Small intestine (tissue), 7 donors: ENCODE measurements at regions not wholly inside any gene's neighbourhood (a gene's known extent, or its start where the extent isn't known, plus 50 kb on each side); places are given as distances from the start of the nearest gene placed in this dataset.

Experiments used
- DNase-seq, 2 donors: peaks; one replicate each; pipeline versions ENCODE4 v3.0.0 to v3.0.0-alpha.2; 2013
- FAIRE-seq: peaks from 2 replicates; lab custom pipeline; 2012; peaks lifted over from hg19 to GRCh38; lab: Jason Lieb, UNC
- H3K27ac ChIP-seq, 3 donors: one replicate each; pipeline ENCODE4 v1.5.1; 2013; ENCODE audit warnings: low read length in 2 of 3, mild to moderate bottlenecking in 2 of 3, control low read depth in 1 of 3, inconsistent platforms in 1 of 3, low read depth in 1 of 3, moderate library complexity in 1 of 3
- H3K27me3 ChIP-seq, 3 donors: one replicate each; pipeline ENCODE4 v1.6.1; 2013; ENCODE audit warnings: low read length in 3 of 3, inconsistent platforms in 1 of 3; ENCODE audit not compliant: control insufficient read depth in 3 of 3, insufficient read depth in 3 of 3
- H3K36me3 ChIP-seq, 3 donors: one replicate each; pipeline ENCODE4 v1.6.1; 2013; ENCODE audit warnings: low read length in 3 of 3, inconsistent platforms in 1 of 3, low read depth in 1 of 3, mild to moderate bottlenecking in 1 of 3, moderate library complexity in 1 of 3; ENCODE audit not compliant: control insufficient read depth in 3 of 3, insufficient read depth in 2 of 3
- H3K4me1 ChIP-seq, 3 donors: one replicate each; pipeline ENCODE4 v1.6.1; 2013; ENCODE audit warnings: low read length in 2 of 3, inconsistent platforms in 1 of 3, low read depth in 1 of 3, mild to moderate bottlenecking in 1 of 3, moderate library complexity in 1 of 3; ENCODE audit not compliant: control insufficient read depth in 3 of 3, insufficient read depth in 2 of 3
- H3K4me3 ChIP-seq, 3 donors: one replicate each; pipeline ENCODE4 v1.5.1; 2013; ENCODE audit warnings: low read length in 3 of 3, control low read depth in 1 of 3, inconsistent platforms in 1 of 3, low read depth in 1 of 3, mild to moderate bottlenecking in 1 of 3, moderate library complexity in 1 of 3
- H3K9me3 ChIP-seq, 2 donors: one replicate each; pipeline ENCODE4 v1.6.1; 2013; ENCODE audit warnings: low read depth in 1 of 2, low read length in 1 of 2; ENCODE audit not compliant: control insufficient read depth in 2 of 2, insufficient read depth in 1 of 2
- WGBS, 3 donors: extraction: QIAGEN DNeasy Blood & Tissue Kit; methylation state at CpG; one replicate each; pipeline ENCODE4 v1.1.7; 2013; 5-methylcytosine and 5-hydroxymethylcytosine counted together
- donor health status: healthy with polysubstance abuse.
- donor health status: control.
- donor health status: control.
- donor health status: Bipolar disorder and iron deficiency.
- donor health status: healthy.

GRCh38 chr7:15795393-15795792, 108.9 kb upstream of the MEOX2 start:
- H3K4me1 ChIP-seq: no peaks in the 10 kb centered on the region
- H3K27ac ChIP-seq: no peak overlapping the region
- H3K27me3 ChIP-seq: no peaks in the 10 kb centered on the region
- WGBS, 3 donors: 66 to 92% (median 76%) methylated on average over 2 of the region's 2 CpGs
- no peaks in the 10 kb centered on the region for H3K36me3 ChIP-seq
- H3K9me3 ChIP-seq: no peaks in the 10 kb centered on the region
- FAIRE-seq (no peak), DNase-seq (no peak)
- H3K4me3 ChIP-seq: no peak overlapping the region

- no peaks in the 10 kb centered on the region for H3K27me3 ChIP-seq
- H3K4me1 ChIP-seq: no peaks in the 10 kb centered on the region
- no peak for DNase-seq
- H3K9me3 ChIP-seq: no peaks in the 10 kb centered on the region
- H3K4me3 ChIP-seq: no peak overlapping the region
- H3K36me3 ChIP-seq: no peaks in the 10 kb centered on the region
- no peak overlapping the region for H3K27ac ChIP-seq
- FAIRE-seq: no peak
Measured at GRCh38 chr7:15794801-15795200, 108.3 kb upstream of the MEOX2 start.

- Histone ChIP-seq H3K27ac (no peak overlapping the region), H3K36me3 (no peaks in the 10 kb centered on the region), H3K27me3 (no peaks in the 10 kb centered on the region), H3K4me1 (no peaks in the 10 kb centered on the region), H3K9me3 (no peaks in the 10 kb centered on the region), H3K4me3 (no peak overlapping the region)
- FAIRE-seq (no peak), DNase-seq (no peak)
- WGBS, 3 donors: 86 to 90% (median 89%) methylated on average over 3 of the region's 3 CpGs
Measured at GRCh38 chr7:15784694-15785030, 98.2 kb upstream of the MEOX2 start.

- Histone ChIP-seq H3K36me3 (no peaks in the 10 kb centered on the region), H3K9me3 (no peaks in the 10 kb centered on the region), H3K4me3 (no peak overlapping the region), H3K27ac (no peak overlapping the region), H3K27me3 (no peaks in the 10 kb centered on the region), H3K4me1 (no peaks in the 10 kb centered on the region)
- DNase-seq: no peak
- WGBS, 3 donors: 59 to 83% (median 82%) methylated on average over 1 of the region's 1 CpG
- FAIRE-seq: no peak
Measured at GRCh38 chr7:15783987-15784693, 97.7 kb upstream of the MEOX2 start.

GRCh38 chr7:15782656-15783055, 96.2 kb upstream of the MEOX2 start:
- no peak overlapping the region for H3K4me3 ChIP-seq
- FAIRE-seq: no peak
- no peaks in the 10 kb centered on the region for H3K4me1 ChIP-seq
- no peaks in the 10 kb centered on the region for H3K9me3 ChIP-seq
- H3K27ac ChIP-seq: no peak overlapping the region
- no peaks in the 10 kb centered on the region for H3K36me3 ChIP-seq
- WGBS, 3 donors: 87 to 92% (median 91%) methylated on average over 2 of the region's 2 CpGs
- no peaks in the 10 kb centered on the region for H3K27me3 ChIP-seq
- no peak for DNase-seq

GRCh38 chr7:15781944-15782343, 95.5 kb upstream of the MEOX2 start:
- H3K27me3 ChIP-seq: no peaks in the 10 kb centered on the region
- 83 to 93% (median 91%) methylated on average over 2 of the region's 2 CpGs for WGBS, 3 donors
- H3K36me3 ChIP-seq: no peaks in the 10 kb centered on the region
- no peak overlapping the region for H3K27ac ChIP-seq
- H3K4me1 ChIP-seq: no peaks in the 10 kb centered on the region
- H3K4me3 ChIP-seq: no peak overlapping the region
- DNase-seq (no peak), FAIRE-seq (no peak)
- H3K9me3 ChIP-seq: no peaks in the 10 kb centered on the region

DNA sequence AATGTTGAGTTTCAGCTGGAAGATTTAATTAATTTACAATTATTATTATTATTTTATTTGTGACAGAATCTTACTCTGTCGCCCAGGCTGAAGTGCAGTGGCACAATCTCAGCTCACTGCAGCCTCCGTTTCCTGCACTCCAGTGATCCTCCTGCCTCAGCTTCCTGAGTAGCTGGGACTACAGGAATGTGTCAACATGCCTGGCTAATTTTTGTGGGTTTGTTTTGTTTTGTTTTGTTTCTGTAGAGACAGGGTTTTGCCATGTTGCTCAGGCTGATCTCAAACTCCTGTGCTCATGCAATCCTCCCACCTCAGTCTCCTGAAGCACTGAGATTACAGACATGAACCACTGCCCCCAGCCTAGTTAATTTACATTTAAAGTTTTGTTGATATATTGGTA, 93.8 kb upstream of the MEOX2 start:
- Histone ChIP-seq H3K4me3 (no peak overlapping the region), H3K36me3 (no peaks in the 10 kb centered on the region), H3K4me1 (no peaks in the 10 kb centered on the region), H3K27me3 (no peaks in the 10 kb centered on the region), H3K27ac (no peak overlapping the region), H3K9me3 (no peaks in the 10 kb centered on the region)
- FAIRE-seq (no peak), DNase-seq (no peak)
- WGBS, 3 donors: 70 to 88% (median 77%) methylated on average over 2 of the region's 2 CpGs

GRCh38 chr7:15778191-15778590, 91.7 kb upstream of the MEOX2 start:
- DNase-seq (no peak), FAIRE-seq (no peak)
- Histone ChIP-seq H3K27me3 (no peaks in the 10 kb centered on the region), H3K9me3 (peaks cover 0 to 3% of the 10 kb centered on the region in 2 donors), H3K4me3 (no peak overlapping the region), H3K4me1 (no peaks in the 10 kb centered on the region), H3K27ac (no peak overlapping the region), H3K36me3 (no peaks in the 10 kb centered on the region)
- 47 to 72% (median 58%) methylated on average over 2 of the region's 2 CpGs for WGBS, 3 donors

DNA sequence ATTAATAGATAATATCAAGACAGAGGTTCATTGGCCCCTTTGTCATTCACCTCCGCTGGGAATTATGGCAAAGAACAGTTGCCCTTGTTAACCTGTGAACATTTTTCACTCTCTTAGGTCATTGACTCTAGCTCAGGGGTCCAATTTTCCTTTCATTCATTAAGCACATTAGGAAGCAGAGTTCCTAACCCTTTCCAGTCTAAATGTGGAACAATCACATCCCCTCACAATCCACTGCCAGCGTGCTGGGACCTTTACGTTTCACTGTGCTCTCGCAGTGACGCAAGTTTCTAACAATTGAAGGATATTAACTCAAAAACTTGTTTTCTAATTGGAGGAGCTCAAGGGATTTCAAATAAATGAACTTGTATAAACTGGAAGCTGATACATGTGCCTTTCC, 79.3 kb upstream of the MEOX2 start:
- DNase-seq (peak in 1 of 2 donors; percentile 18), FAIRE-seq (no peak)
- Histone ChIP-seq H3K27me3 (no peaks in the 10 kb centered on the region), H3K27ac (no peak overlapping the region), H3K36me3 (no peaks in the 10 kb centered on the region), H3K9me3 (peaks cover 0 to 13% of the 10 kb centered on the region in 2 donors), H3K4me1 (peaks cover 0 to 19% (median 0%) of the 10 kb centered on the region in 3 donors), H3K4me3 (no peak overlapping the region)
- 69 to 77% (median 74%) methylated on average over 5 of the region's 5 CpGs for WGBS, 3 donors
